A549 (cell line): ENCODE measurements at regions not wholly inside any gene's neighbourhood (a gene's known extent, or its start where the extent isn't known, plus 50 kb on each side); places are given as distances from the start of the nearest gene placed in this dataset.

ENCODE experiments used
- ATAC-seq, 2 experiments: fragments of 200-7000 bp in 1 of 2; fragments of >200 bp in 1 of 2; cut with Nextera tagmentation in 1 of 2; cut with Tn5 transposase in 1 of 2; 3 replicates each; pipeline versions ENCODE4 v1.8.0 to v1.9.1; 2018 to 2020; ENCODE audit warnings: mild to moderate bottlenecking in 1 of 2, moderate library complexity in 1 of 2
- CTCF ChIA-PET: fragments of 300-600 bp; sonication (Branson Sonifier 250); formaldehyde crosslinking; extraction: SDS; loops from one replicate; lab custom pipeline; 2021; ENCODE audit warnings: antibody characterized with exemption, inconsistent platforms; lab: Yijun Ruan, JAX
- POLR2A ChIA-PET: fragments of 350-600 bp; formaldehyde crosslinking; extraction: SDS; loops from one replicate; lab custom pipeline; 2021; ENCODE audit warnings: antibody characterized with exemption, inconsistent platforms; lab: Yijun Ruan, JAX
- DNase-seq, 2 experiments: peaks; one replicate each; pipeline versions ENCODE4 v3.0.0 to v3.0.0-alpha.2; 2011 to 2016; ENCODE audit warnings: low read depth in 1 of 2, low spot score in 1 of 2
- FAIRE-seq: peaks from 2 replicates; lab custom pipeline; 2011; peaks lifted over from hg19 to GRCh38; lab: Jason Lieb, UNC
- H3K27ac ChIP-seq, 2 experiments: fragments of >200 bp; sonication (Bioruptor Twin); formaldehyde crosslinking; 3 replicates each; pipeline ENCODE4 v1.5.1; 2016 to 2017
- H3K4me1 ChIP-seq: fragments of >200 bp; sonication (Bioruptor Twin); formaldehyde crosslinking; 3 replicates; pipeline ENCODE4 v1.6.1; 2016
- H3K4me2 ChIP-seq: fragments of >200 bp; sonication (Bioruptor Twin); formaldehyde crosslinking; 3 replicates; pipeline ENCODE4 v1.6.1; 2016
- H3K4me3 ChIP-seq: fragments of >200 bp; sonication (Bioruptor Twin); formaldehyde crosslinking; 3 replicates; pipeline ENCODE4 v1.5.1; 2016
- H3K9me3 ChIP-seq: fragments of >200 bp; sonication (Bioruptor Twin); formaldehyde crosslinking; 3 replicates; pipeline ENCODE4 v1.6.1; 2016
- BHLHE40 ChIP-seq: IDR thresholded peaks from 2 replicates; pipeline ENCODE4 v1.6.1; 2012; ENCODE audit warnings: low read depth, low read length, inconsistent platforms
- CEBPB ChIP-seq, 2 experiments: fragments of >200 bp in 1 of 2; sonication (Bioruptor Twin) in 1 of 2; formaldehyde crosslinking in 1 of 2; IDR thresholded peaks; 2 replicates each; pipeline ENCODE4 v1.6.1; 2012 to 2016
- CHD2 ChIP-seq: fragments of 150-350 bp; IDR thresholded peaks from 2 replicates; pipeline ENCODE4 v1.6.1; 2014; ENCODE audit warnings: low read length; ENCODE audit not compliant: partially characterized antibody
- EP300 ChIP-seq, 2 experiments: fragments of >200 bp; sonication (Bioruptor Twin); formaldehyde crosslinking; IDR thresholded peaks; 2 replicates in 1 of 2; 3 replicates in 1 of 2; pipeline ENCODE4 v1.6.1; 2016 to 2017
- FOSL2 ChIP-seq, 2 experiments: fragments of 450-650 bp in 1 of 2; fragments of >200 bp in 1 of 2; sonication (Bioruptor Twin) in 1 of 2; formaldehyde crosslinking; IDR thresholded peaks; 2 replicates each; pipeline versions ENCODE4 v1.5.0 to v1.6.1; 2016 to 2020; ENCODE audit warnings: mild to moderate bottlenecking in 1 of 2, moderate library complexity in 1 of 2
- HDAC2 ChIP-seq: fragments of 200-600 bp; sonication (generic); IDR thresholded peaks from 2 replicates; pipeline ENCODE4 v1.6.1; 2016
- HOXB13 ChIP-seq: fragments of 250-450 bp; sonication (Bioruptor Pico); IDR thresholded peaks from 2 replicates; pipeline ENCODE4 v1.5.0; 2020; ENCODE audit warnings: low read depth, mild to moderate bottlenecking, moderate library complexity
- HOXB5 ChIP-seq: fragments of 250-450 bp; sonication (Bioruptor Pico); IDR thresholded peaks from 2 replicates; pipeline ENCODE4 v1.5.0; 2020; ENCODE audit warnings: mild to moderate bottlenecking, moderate library complexity
- JUN ChIP-seq, 2 experiments: fragments of >200 bp; sonication (Bioruptor Twin); formaldehyde crosslinking; IDR thresholded peaks; 2 replicates in 1 of 2; 3 replicates in 1 of 2; pipeline ENCODE4 v1.6.1; 2016 to 2017
- KDM1A ChIP-seq: fragments of 200-600 bp; sonication (generic); IDR thresholded peaks from 2 replicates; pipeline ENCODE4 v1.6.1; 2016; ENCODE audit warnings: low read depth, mild to moderate bottlenecking
- MAFK ChIP-seq: fragments of 450-650 bp; IDR thresholded peaks from 2 replicates; pipeline ENCODE4 v1.6.1; 2014; ENCODE audit not compliant: partially characterized antibody
- MYC ChIP-seq: IDR thresholded peaks from 2 replicates; pipeline ENCODE4 v1.6.1; 2012; ENCODE audit warnings: mild to moderate bottlenecking, inconsistent platforms, low read length, improper control_type of control experiment, borderline replicate concordance
- NFE2L2 ChIP-seq: fragments of 150-350 bp; conservative IDR thresholded peaks from 2 replicates; pipeline ENCODE4 v1.6.1; 2014; ENCODE audit warnings: low read length
- NR3C1 ChIP-seq: fragments of >200 bp; sonication (Bioruptor Twin); formaldehyde crosslinking; IDR thresholded peaks from 3 replicates; pipeline ENCODE4 v1.6.1; 2017
- PHF8 ChIP-seq: fragments of 200-600 bp; sonication (generic); IDR thresholded peaks from 2 replicates; pipeline ENCODE4 v1.6.1; 2016; ENCODE audit warnings: low read depth, mild to moderate bottlenecking, antibody characterized with exemption, moderate library complexity, borderline replicate concordance
- POLR2A ChIP-seq: IDR thresholded peaks from 2 replicates; pipeline ENCODE4 v1.6.1; 2012; ENCODE audit warnings: mild to moderate bottlenecking, low read length
- POLR2AphosphoS2 ChIP-seq: conservative IDR thresholded peaks from 2 replicates; pipeline ENCODE4 v1.6.1; 2012; ENCODE audit warnings: low read length, improper control_type of control experiment, inconsistent platforms
- RAD21 ChIP-seq, 2 experiments: fragments of >200 bp in 1 of 2; sonication (Bioruptor Twin) in 1 of 2; formaldehyde crosslinking in 1 of 2; IDR thresholded peaks in 1 of 2; conservative IDR thresholded peaks in 1 of 2; 2 replicates in 1 of 2; 3 replicates in 1 of 2; pipeline ENCODE4 v1.6.1; 2012 to 2018; ENCODE audit warnings: inconsistent platforms in 1 of 2
- RARB ChIP-seq: fragments of 250-450 bp; sonication (Bioruptor Pico); IDR thresholded peaks from 2 replicates; pipeline ENCODE4 v1.8.0; 2021; ENCODE audit warnings: mild to moderate bottlenecking, moderate library complexity
- RCOR1 ChIP-seq: fragments of 150-350 bp; IDR thresholded peaks from 2 replicates; pipeline ENCODE4 v1.6.1; 2014; ENCODE audit warnings: antibody characterized with exemption, low read length, low read depth
- RNF2 ChIP-seq: fragments of 200-600 bp; sonication (generic); IDR thresholded peaks from 2 replicates; pipeline ENCODE4 v1.6.1; 2016; ENCODE audit warnings: low read depth, mild to moderate bottlenecking, antibody characterized with exemption, moderate library complexity, borderline replicate concordance
- SMC3 ChIP-seq: fragments of >200 bp; sonication (Bioruptor Twin); formaldehyde crosslinking; IDR thresholded peaks from 3 replicates; pipeline ENCODE4 v1.6.1; 2018; ENCODE audit warnings: inconsistent platforms
- TFCP2L1 ChIP-seq: fragments of 250-450 bp; sonication (Bioruptor Pico); IDR thresholded peaks from 2 replicates; pipeline ENCODE4 v1.5.0; 2021; ENCODE audit warnings: mild to moderate bottlenecking
- ZFP36 ChIP-seq: fragments of 450-650 bp; IDR thresholded peaks from 2 replicates; pipeline ENCODE4 v1.6.1; 2014; ENCODE audit warnings: borderline replicate concordance; ENCODE audit not compliant: partially characterized antibody
- WGBS: methylation state at CpG from one replicate; pipeline ENCODE4 v1.1.6; 2017; ENCODE audit errors: missing lambda C conversion rate; 5-methylcytosine and 5-hydroxymethylcytosine counted together
- TF ChIP-seq, protein P1 (sequence below): fragments of >200 bp; sonication (Bioruptor Twin); formaldehyde crosslinking; IDR thresholded peaks from 3 replicates; pipeline ENCODE4 v1.6.1; 2016
- TF ChIP-seq, protein P2 (sequence below): fragments of 150-350 bp; IDR thresholded peaks from 2 replicates; pipeline ENCODE4 v1.6.1; 2014; ENCODE audit warnings: low read depth, mild to moderate bottlenecking, low read length
- TF ChIP-seq, protein P3 (sequence below): fragments of 200-600 bp; sonication (generic); IDR thresholded peaks from 2 replicates; pipeline ENCODE4 v1.6.1; 2016; ENCODE audit warnings: antibody characterized with exemption, mild to moderate bottlenecking, moderate library complexity

DNA sequence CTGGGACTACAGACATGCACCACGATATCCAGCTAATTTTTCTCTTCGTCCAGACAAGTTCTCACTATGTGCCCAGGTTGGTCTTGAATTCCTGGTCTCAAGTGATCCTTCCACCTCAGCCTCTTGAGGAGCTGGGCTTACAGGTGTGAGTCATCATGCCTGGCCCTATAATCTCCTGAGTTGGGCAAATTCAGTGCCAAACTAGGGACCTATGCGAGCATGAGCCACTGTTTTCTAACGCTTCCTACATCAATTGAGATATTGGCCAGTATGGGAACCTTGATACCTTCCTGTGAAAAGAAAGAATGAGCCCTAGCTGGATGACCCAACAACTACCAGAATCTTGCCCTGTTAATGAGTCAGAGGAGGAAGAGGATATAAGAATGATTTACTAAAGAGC, 585.2 kb downstream of the C12orf50 start:
- POLR2A ChIA-PET: no interaction called here
- Histone ChIP-seq H3K4me1 (peaks cover 23% of the 10 kb centered on the region), H3K9me3 (peaks cover 24% of the 10 kb centered on the region; the same call in 1 of the 3 replicates)
- 85% methylated on average over 4 of the region's 4 CpGs for WGBS
- TF ChIP-seq CEBPB (IDR thresholded peaks at IDR 0.05) (no peak), EP300 (IDR thresholded peaks at IDR 0.05) (no peak), FOSL2 (IDR thresholded peaks at IDR 0.05) (no peak), FOSL2 (CRISPR knock-in tag; IDR thresholded peaks at IDR 0.05) (no peak), MAFK (no peak), JUN (IDR thresholded peaks at IDR 0.05) (no peak), HDAC2 (no peak), RCOR1 (no peak), SMC3 (no peak), MYC (no peak), RAD21 (conservative IDR thresholded peaks at IDR 0.05 in 1 of 2, IDR thresholded peaks at IDR 0.05 in 1 of 2) (no peak), KDM1A (no peak), POLR2AphosphoS2 (no peak), HOXB5 (CRISPR knock-in tag) (no peak), POLR2A (no peak)
- TF ChIP-seq, protein P1, sequence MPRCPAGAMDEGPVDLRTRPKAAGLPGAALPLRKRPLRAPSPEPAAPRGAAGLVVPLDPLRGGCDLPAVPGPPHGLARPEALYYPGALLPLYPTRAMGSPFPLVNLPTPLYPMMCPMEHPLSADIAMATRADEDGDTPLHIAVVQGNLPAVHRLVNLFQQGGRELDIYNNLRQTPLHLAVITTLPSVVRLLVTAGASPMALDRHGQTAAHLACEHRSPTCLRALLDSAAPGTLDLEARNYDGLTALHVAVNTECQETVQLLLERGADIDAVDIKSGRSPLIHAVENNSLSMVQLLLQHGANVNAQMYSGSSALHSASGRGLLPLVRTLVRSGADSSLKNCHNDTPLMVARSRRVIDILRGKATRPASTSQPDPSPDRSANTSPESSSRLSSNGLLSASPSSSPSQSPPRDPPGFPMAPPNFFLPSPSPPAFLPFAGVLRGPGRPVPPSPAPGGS: no peak
- TF ChIP-seq, protein P2, sequence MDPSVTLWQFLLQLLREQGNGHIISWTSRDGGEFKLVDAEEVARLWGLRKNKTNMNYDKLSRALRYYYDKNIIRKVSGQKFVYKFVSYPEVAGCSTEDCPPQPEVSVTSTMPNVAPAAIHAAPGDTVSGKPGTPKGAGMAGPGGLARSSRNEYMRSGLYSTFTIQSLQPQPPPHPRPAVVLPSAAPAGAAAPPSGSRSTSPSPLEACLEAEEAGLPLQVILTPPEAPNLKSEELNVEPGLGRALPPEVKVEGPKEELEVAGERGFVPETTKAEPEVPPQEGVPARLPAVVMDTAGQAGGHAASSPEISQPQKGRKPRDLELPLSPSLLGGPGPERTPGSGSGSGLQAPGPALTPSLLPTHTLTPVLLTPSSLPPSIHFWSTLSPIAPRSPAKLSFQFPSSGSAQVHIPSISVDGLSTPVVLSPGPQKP: no peak
- TF ChIP-seq, all 56 proteins: peak for 0
- CTCF ChIA-PET: interaction anchor here (0.7 to 1.2 kb wide), 2 partner anchors 80 to 313 kb away, joined by 3 read pairs; no protein-coding TSS in a partner anchor
- ATAC-seq (no peak), DNase-seq (no peak), FAIRE-seq (no peak)
- H3K4me2 ChIP-seq: no peak overlapping the region
- peak overlapping the region in 1 of 2 experiments; percentile 51; a peak in 3 of 6 replicates for H3K27ac ChIP-seq
- H3K4me3 ChIP-seq: no peak overlapping the region

DNA sequence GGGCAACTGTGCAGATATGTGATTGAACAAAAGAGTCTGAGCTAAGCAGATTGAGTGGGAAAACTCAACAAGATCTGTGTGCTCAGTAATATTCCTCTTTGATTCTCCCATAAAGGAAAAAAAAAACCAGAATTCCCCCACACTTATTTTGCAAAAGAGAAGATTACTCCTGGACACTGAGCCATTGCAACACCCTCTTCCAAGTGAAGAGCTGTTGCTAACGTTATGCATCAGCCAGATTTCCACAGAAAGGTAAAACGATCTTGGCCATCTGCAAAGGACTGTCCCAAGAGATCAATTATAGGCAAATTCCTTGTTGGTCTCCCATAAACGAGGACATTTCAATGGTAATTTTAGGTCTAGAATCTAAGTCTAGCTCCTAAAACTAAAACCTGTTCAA, 587.7 kb downstream of the C12orf50 start:
- no peak for ATAC-seq
- H3K4me2 ChIP-seq: no peak overlapping the region
- TF ChIP-seq HOXB13 (CRISPR knock-in tag) (no peak), RNF2 (no peak), PHF8 (no peak), TFCP2L1 (CRISPR knock-in tag) (no peak), POLR2A (no peak), NR3C1 (no peak), NFE2L2 (no peak), BHLHE40 (no peak), RARB (CRISPR knock-in tag) (no peak), ZFP36 (no peak), CHD2 (no peak)
- TF ChIP-seq, protein P3, sequence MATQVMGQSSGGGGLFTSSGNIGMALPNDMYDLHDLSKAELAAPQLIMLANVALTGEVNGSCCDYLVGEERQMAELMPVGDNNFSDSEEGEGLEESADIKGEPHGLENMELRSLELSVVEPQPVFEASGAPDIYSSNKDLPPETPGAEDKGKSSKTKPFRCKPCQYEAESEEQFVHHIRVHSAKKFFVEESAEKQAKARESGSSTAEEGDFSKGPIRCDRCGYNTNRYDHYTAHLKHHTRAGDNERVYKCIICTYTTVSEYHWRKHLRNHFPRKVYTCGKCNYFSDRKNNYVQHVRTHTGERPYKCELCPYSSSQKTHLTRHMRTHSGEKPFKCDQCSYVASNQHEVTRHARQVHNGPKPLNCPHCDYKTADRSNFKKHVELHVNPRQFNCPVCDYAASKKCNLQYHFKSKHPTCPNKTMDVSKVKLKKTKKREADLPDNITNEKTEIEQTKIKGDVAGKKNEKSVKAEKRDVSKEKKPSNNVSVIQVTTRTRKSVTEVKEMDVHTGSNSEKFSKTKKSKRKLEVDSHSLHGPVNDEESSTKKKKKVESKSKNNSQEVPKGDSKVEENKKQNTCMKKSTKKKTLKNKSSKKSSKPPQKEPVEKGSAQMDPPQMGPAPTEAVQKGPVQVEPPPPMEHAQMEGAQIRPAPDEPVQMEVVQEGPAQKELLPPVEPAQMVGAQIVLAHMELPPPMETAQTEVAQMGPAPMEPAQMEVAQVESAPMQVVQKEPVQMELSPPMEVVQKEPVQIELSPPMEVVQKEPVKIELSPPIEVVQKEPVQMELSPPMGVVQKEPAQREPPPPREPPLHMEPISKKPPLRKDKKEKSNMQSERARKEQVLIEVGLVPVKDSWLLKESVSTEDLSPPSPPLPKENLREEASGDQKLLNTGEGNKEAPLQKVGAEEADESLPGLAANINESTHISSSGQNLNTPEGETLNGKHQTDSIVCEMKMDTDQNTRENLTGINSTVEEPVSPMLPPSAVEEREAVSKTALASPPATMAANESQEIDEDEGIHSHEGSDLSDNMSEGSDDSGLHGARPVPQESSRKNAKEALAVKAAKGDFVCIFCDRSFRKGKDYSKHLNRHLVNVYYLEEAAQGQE: no peak
- TF ChIP-seq, all 56 proteins: peak for 0
- H3K27ac ChIP-seq: peak overlapping the region; percentile 81 to 85; a peak in 5 of 6 replicates
- POLR2A ChIA-PET: no interaction called here
- 63% methylated on average over 3 of the region's 3 CpGs for WGBS
- H3K4me3 ChIP-seq: no peak overlapping the region
- peaks cover 24% of the 10 kb centered on the region; the same call in 1 of the 3 replicates for H3K9me3 ChIP-seq
- H3K4me1 ChIP-seq: peaks cover 23% of the 10 kb centered on the region
- FAIRE-seq (no peak), DNase-seq (no peak)
- CTCF ChIA-PET: no interaction called here
